ENCODE measurements at regions not wholly inside any gene's neighbourhood (a gene's known extent, or its start where the extent isn't known, plus 50 kb on each side); places are given as distances from the start of the nearest gene placed in this dataset.
"Not testable (repeated sequence)": the region's sequence is repeated elsewhere in the genome, so short reads cannot be mapped to it uniquely, and the experiment has no call there.

DNA sequence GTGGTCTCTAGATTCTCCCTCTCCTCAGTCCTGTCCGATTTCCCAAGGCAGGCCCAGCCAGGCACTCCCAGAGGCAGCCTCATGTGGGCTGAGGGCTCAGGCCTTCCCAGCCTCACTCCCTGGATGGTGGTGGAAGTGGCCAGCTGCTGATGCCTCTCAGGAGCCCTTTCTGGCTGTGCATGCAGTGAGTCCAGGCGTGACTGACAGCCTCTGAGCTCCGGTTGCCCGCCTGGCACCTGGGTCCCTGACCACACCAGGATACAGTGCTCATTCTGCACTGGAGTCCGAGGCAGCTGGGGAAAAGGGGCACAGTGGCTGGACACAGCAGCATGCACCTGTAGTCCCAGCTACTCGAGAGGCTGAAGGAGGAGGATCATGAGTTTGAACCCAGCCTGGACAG is 132.6 kb downstream of the CUL2 start:
- no peak for DNase-seq (ENCODE audit: low read depth, low spot score)

DNA sequence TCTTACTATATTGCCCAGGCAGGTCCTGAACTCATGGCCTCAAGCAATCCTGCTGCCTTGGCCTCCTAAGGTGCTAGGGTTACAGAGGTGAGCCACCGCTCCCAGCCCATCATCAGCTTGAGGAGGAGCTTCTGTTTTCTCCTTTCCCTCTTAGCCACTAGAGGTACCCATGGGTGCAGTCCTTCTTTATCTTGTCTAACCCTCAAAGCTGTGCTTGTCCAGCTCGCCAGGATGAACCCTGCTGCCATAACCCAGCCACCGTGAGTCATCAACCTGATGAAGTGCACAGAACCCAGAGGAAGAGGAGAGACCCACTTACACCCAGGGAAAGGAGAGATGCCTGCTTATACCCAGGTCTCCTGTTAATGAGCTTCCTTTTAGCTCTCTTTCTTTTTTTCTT is 133.4 kb downstream of the CUL2 start:
- no peak for DNase-seq (ENCODE audit: low read depth, low spot score)

DNA sequence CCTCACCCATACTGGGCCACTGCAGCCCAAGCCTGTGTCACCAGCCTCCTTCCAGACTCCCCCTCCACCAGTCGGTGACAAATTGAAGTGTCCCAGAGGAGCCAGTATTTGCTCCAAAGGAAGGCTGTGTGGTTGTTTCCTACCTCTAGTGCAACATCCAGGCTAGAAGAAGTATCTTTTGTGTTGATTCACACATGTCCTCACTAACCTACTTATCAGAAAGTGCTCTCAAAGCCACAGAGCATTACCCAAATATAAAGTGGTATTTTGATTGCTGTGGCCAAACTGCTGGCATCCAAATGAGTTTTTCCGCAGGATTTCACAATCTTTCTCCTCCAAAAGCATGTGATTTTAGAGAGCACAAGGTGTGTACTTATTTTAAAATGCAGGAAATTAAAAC is 134.8 kb downstream of the CUL2 start:
- DNase-seq (ENCODE audit: low read depth, low spot score), result no peak

- peak; percentile 90 for DNase-seq (ENCODE audit: low read depth, low spot score)
These were observed 136.0 kb downstream of the CUL2 start for GRCh38 chr10:34954142-34954541.

DNA sequence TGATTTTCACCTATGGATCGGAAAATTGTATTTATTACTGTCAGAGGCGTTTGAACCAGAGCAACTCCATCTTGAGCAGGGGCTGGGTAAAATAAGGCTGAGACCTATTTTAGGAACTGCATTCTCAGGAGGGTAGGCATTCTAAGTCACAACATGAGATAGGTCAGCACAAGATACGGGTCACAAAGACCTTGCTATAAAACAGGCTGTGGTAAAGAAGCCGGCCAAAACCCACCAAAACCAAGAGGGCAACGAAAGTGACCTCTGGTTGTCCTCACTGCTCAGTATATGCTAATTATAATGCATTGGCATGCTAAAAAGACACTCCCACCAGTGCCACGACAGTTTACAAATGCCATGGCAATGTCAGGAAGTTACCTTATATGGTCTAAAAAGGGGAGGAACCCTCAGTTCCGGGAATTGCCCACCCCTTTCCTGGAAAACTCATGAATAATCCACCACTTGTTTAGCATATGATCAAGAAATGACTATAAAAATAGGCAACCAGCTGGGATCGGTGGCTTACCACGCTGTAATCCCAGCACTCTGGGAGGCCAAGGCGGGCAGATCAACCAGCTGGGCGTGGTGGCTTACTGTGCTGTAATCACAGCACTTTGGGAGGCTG is 136.3 kb upstream of the PARD3 start:
- peak; percentile 29 for DNase-seq (ENCODE audit: low read depth, low spot score)

- not testable (repeated sequence) for DNase-seq (ENCODE audit: low read depth, low spot score)
These were observed 130.9 kb upstream of the PARD3 start for GRCh38 chr10:34945951-34946522.

GRCh38 chr10:34941471-34942357 is 126.6 kb upstream of the PARD3 start:
- no peak for DNase-seq (ENCODE audit: low read depth, low spot score)

GRCh38 chr10:34940436-34940835 is 125.3 kb upstream of the PARD3 start:
- DNase-seq (ENCODE audit: low read depth, low spot score), result no peak

GRCh38 chr10:34938399-34938670 is 123.2 kb upstream of the PARD3 start:
- DNase-seq (ENCODE audit: low read depth, low spot score), result no peak

GRCh38 chr10:34937643-34938398 is 122.7 kb upstream of the PARD3 start:
- not testable (repeated sequence) for DNase-seq (ENCODE audit: low read depth, low spot score)

DNA sequence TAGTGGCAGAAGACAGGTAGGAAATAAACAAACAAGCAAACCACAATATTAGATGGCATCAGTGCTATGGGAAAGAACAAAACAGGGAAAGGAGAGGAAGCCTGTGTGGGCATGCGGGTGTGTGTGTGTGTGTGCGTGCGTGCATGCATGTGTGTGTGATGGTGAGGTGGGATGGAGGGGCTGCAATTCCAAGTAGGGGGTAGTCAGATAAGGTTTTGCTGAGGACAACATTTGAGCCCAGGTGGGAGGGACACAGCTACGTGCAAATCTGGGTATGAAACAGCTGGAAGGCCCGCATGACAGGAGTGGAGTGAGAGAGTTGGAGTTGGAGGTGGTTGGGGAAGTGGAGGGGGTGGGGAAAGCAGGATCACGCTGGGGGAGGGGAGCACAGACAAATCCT is 121.0 kb upstream of the PARD3 start:
- DNase-seq (ENCODE audit: low read depth, low spot score), result no peak

GRCh38 chr10:34933676-34934075 is 118.6 kb upstream of the PARD3 start:
- DNase-seq (ENCODE audit: low read depth, low spot score), result peak; percentile 64

GRCh38 chr10:34932235-34932634 is 117.1 kb upstream of the PARD3 start:
- DNase-seq (ENCODE audit: low read depth, low spot score), result no peak

GRCh38 chr10:34931216-34931615 is 116.1 kb upstream of the PARD3 start:
- no peak for DNase-seq (ENCODE audit: low read depth, low spot score)

GRCh38 chr10:34922138-34922537 is 107.0 kb upstream of the PARD3 start:
- peak; percentile 64 for DNase-seq (ENCODE audit: low read depth, low spot score)

- DNase-seq (ENCODE audit: low read depth, low spot score), result no peak
These were observed 105.5 kb upstream of the PARD3 start for GRCh38 chr10:34920578-34920977.

GRCh38 chr10:34918776-34919315 is 103.8 kb upstream of the PARD3 start:
- peak; percentile 36 for DNase-seq (ENCODE audit: low read depth, low spot score)

- peak; percentile 37 for DNase-seq (ENCODE audit: low read depth, low spot score)
These were observed 103.1 kb upstream of the PARD3 start for GRCh38 chr10:34918060-34918775.

DNA sequence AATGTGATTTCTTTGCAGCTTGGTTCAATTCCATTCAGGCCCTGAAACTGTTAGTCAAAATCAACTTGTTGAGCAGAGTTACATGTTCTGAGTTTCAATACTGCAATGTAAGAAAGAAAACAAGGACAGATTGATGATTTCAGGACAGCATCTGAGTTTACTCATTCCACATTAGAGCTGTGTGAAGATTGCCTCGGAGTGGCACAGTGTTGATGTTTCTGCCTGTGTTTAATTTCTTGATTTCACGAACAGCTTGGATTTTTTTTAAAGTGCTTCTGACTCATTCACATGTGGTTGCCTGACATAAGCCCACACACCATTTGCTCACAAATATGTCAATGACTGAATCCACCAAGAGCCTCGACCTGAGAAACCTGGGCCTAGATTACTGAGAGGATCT is 101.2 kb upstream of the PARD3 start:
- DNase-seq (ENCODE audit: low read depth, low spot score), result no peak

DNA sequence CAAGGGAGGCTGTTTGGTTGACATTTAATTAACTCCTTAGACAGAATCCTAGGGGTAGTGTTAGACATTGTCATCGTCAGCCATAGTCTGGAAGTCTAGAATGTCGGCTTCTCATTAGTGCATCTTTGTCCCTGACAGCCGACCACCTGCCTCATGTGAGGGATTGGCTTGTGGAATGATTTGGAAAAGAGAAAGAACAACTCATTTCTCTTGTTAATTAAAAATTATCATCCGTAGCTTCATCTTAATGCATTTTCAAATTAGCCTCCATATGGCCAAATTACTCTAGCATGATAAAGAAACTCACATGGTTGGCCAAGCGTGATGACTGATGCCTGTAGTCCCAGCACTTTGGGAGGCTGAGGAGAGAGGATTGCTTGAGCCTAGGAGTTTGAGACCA is 97.7 kb upstream of the PARD3 start:
- no peak for DNase-seq (ENCODE audit: low read depth, low spot score)

GRCh38 chr10:34911661-34912205 is 96.6 kb upstream of the PARD3 start:
- DNase-seq (ENCODE audit: low read depth, low spot score), result no peak
